Stimulated activated CD8-positive, alpha-beta memory T cell treated with anti-CD3 and anti-CD28 coated beads, Interleukin-2, amount 100 ng/mL, for 48 hours (primary cell): ENCODE measurements at regions not wholly inside any gene's neighbourhood (a gene's known extent, or its start where the extent isn't known, plus 50 kb on each side); places are given as distances from the start of the nearest gene placed in this dataset.

ENCODE experiments used
- DNase-seq, 2 donors: peaks; one replicate each; pipeline ENCODE4 v3.0.0-alpha.2; 2020; ENCODE audit warnings: low read depth in 2 of 2

GRCh38 chr1:198864695-198865094, 225.9 kb downstream of the PTPRC start:
- no peak for DNase-seq

- no peak for DNase-seq
Observed at GRCh38 chr1:198865319-198865718, 226.5 kb downstream of the PTPRC start.

GRCh38 chr1:198867182-198867581, 228.3 kb downstream of the PTPRC start:
- DNase-seq = no peak

- no peak for DNase-seq
Observed at GRCh38 chr1:198873696-198874230, 234.9 kb downstream of the PTPRC start.

GRCh38 chr1:198876371-198876871, 237.6 kb downstream of the PTPRC start:
- DNase-seq = no peak

GRCh38 chr1:198878566-198878965, 239.7 kb downstream of the PTPRC start:
- DNase-seq = no peak

- no peak for DNase-seq
Observed at GRCh38 chr1:198879711-198880306, 241.0 kb downstream of the PTPRC start.

- DNase-seq = no peak
Observed at GRCh38 chr1:198880397-198880796, 241.6 kb downstream of the PTPRC start.

- DNase-seq = no peak
Observed at GRCh38 chr1:198880818-198881597, 242.2 kb downstream of the PTPRC start.

GRCh38 chr1:198883184-198883583, 244.3 kb downstream of the PTPRC start:
- DNase-seq = no peak

- no peak for DNase-seq
Observed at GRCh38 chr1:198887866-198888265, 249.0 kb downstream of the PTPRC start.

GRCh38 chr1:198888379-198888943, 249.6 kb downstream of the PTPRC start:
- DNase-seq = no peak

GRCh38 chr1:198889101-198889500, 250.3 kb downstream of the PTPRC start:
- no peak for DNase-seq

- no peak for DNase-seq
Observed at GRCh38 chr1:198889749-198890148, 250.9 kb downstream of the PTPRC start.

GRCh38 chr1:198890214-198890930, 251.5 kb downstream of the PTPRC start:
- no peak for DNase-seq

- no peak for DNase-seq
Observed at GRCh38 chr1:198892065-198892464, 253.2 kb downstream of the PTPRC start.

GRCh38 chr1:198893141-198893540, 254.3 kb downstream of the PTPRC start:
- DNase-seq = no peak

GRCh38 chr1:198893763-198894444, 255.1 kb downstream of the PTPRC start:
- no peak for DNase-seq

- DNase-seq = no peak
Observed at GRCh38 chr1:198901266-198901665, 262.4 kb downstream of the PTPRC start.

GRCh38 chr1:198902655-198903054, 263.8 kb downstream of the PTPRC start:
- no peak for DNase-seq

GRCh38 chr1:198903203-198903602, 264.4 kb downstream of the PTPRC start:
- no peak for DNase-seq
